Sigmoid colon (tissue), 6 donors: ENCODE measurements at regions not wholly inside any gene's neighbourhood (a gene's known extent, or its start where the extent isn't known, plus 50 kb on each side); places are given as distances from the start of the nearest gene placed in this dataset.

ENCODE experiments used
- DNase-seq: peaks from one replicate; pipeline ENCODE4 v3.0.0-alpha.2; 2019
- H3K27ac ChIP-seq, 4 donors: fragments of 200-600 bp; sonication (generic); one replicate each; pipeline ENCODE4 v1.5.1; 2016 to 2019; ENCODE audit warnings: mild to moderate bottlenecking in 1 of 4
- H3K27me3 ChIP-seq, 3 donors: fragments of 200-600 bp; sonication (generic); one replicate each; pipeline ENCODE4 v1.5.1; 2019; ENCODE audit warnings: mild to moderate bottlenecking in 1 of 3
- H3K36me3 ChIP-seq, 4 donors: fragments of 200-600 bp; sonication (generic); one replicate each; pipeline ENCODE4 v1.5.1; 2016 to 2019
- H3K4me1 ChIP-seq, 4 donors: fragments of 200-600 bp; sonication (generic); one replicate each; pipeline ENCODE4 v1.5.1; 2017 to 2019
- H3K4me3 ChIP-seq, 4 donors: fragments of 200-600 bp; sonication (generic); one replicate each; pipeline ENCODE4 v1.5.1; 2017 to 2019; ENCODE audit warnings: mild to moderate bottlenecking in 2 of 4, moderate library complexity in 1 of 4
- H3K9me3 ChIP-seq, 4 donors: fragments of 200-600 bp in 3 of 4; sonication (generic) in 3 of 4; one replicate each; pipeline versions ENCODE4 v1.5.1 to v1.6.1; 2013 to 2019
- EP300 ChIP-seq, 4 donors: sonication (generic); formaldehyde crosslinking; IDR thresholded peaks; one replicate each; pipeline ENCODE4 v1.6.1; 2017; ENCODE audit warnings: antibody characterized with exemption in 4 of 4
- POLR2A ChIP-seq, 2 donors: fragments of 450-650 bp; IDR thresholded peaks; one replicate each; pipeline ENCODE4 v1.6.1; 2016; ENCODE audit warnings: antibody characterized with exemption in 2 of 2, mild to moderate bottlenecking in 2 of 2, moderate library complexity in 2 of 2
- POLR2AphosphoS5 ChIP-seq, 4 donors: sonication (generic); formaldehyde crosslinking; IDR thresholded peaks; one replicate each; pipeline ENCODE4 v1.6.1; 2017; ENCODE audit warnings: antibody characterized with exemption in 4 of 4
- WGBS, 2 donors: extraction: QIAGEN DNeasy Blood & Tissue Kit; methylation state at CpG; one replicate each; pipeline ENCODE4 v1.1.7; 2013; 5-methylcytosine and 5-hydroxymethylcytosine counted together
- intact Hi-C: fragments of 100-400 bp; cut with DNase I; formaldehyde crosslinking; loops from one replicate; pipeline ENCODE4 v1.15.1; 2023
- TF ChIP-seq, protein P1 (sequence below), 4 experiments: fragments of 450-650 bp in 3 of 4; fragments of 200-600 bp in 1 of 4; IDR thresholded peaks; one replicate each; pipeline ENCODE4 v1.5.1; 2016 to 2019; ENCODE audit warnings: antibody characterized with exemption in 4 of 4, mild to moderate bottlenecking in 3 of 4, moderate library complexity in 2 of 4
- donor health status: healthy with polysubstance abuse.
- donor health status: healthy.

DNA sequence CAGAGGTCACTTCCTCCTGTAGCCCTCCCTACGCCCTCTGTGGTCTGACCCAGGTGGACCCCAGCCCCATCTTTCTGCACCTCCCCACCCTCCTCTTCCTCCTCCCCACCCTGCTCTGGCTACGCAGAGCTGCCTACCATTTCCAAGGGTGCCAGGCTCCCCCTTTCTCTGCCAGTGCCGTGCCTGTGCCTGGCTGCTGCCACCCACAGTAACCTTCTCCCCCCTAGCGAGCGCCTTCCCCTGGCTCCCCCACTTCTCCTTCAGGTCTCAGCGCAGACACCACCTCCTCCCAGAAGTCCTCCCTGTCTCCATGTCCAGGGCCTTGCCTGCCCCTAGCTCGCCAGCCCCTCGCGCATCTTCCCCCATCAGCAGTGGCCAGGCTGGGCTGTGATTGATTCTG is 471.5 kb downstream of the PTPRU start:
- TF ChIP-seq POLR2A (IDR thresholded peaks at IDR 0.05) (no peak), POLR2AphosphoS5 (IDR thresholded peaks at IDR 0.05) (no peak), EP300 (IDR thresholded peaks at IDR 0.05) (no peak)
- TF ChIP-seq, protein P1, sequence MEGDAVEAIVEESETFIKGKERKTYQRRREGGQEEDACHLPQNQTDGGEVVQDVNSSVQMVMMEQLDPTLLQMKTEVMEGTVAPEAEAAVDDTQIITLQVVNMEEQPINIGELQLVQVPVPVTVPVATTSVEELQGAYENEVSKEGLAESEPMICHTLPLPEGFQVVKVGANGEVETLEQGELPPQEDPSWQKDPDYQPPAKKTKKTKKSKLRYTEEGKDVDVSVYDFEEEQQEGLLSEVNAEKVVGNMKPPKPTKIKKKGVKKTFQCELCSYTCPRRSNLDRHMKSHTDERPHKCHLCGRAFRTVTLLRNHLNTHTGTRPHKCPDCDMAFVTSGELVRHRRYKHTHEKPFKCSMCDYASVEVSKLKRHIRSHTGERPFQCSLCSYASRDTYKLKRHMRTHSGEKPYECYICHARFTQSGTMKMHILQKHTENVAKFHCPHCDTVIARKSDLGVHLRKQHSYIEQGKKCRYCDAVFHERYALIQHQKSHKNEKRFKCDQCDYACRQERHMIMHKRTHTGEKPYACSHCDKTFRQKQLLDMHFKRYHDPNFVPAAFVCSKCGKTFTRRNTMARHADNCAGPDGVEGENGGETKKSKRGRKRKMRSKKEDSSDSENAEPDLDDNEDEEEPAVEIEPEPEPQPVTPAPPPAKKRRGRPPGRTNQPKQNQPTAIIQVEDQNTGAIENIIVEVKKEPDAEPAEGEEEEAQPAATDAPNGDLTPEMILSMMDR (IDR thresholded peaks at IDR 0.05): no peak
- H3K4me3 ChIP-seq: no peak overlapping the region
- no peaks in the 10 kb centered on the region for H3K9me3 ChIP-seq
- intact Hi-C loops: no loop called here
- no peak overlapping the region for H3K27ac ChIP-seq
- no peaks in the 10 kb centered on the region for H3K4me1 ChIP-seq
- H3K36me3 ChIP-seq: no peaks in the 10 kb centered on the region
- no peak for DNase-seq
- WGBS, 2 donors: 84 to 91% methylated on average over 9 of the region's 9 CpGs
- peaks cover 0 to 38% (median 7%) of the 10 kb centered on the region in 3 donors for H3K27me3 ChIP-seq

DNA sequence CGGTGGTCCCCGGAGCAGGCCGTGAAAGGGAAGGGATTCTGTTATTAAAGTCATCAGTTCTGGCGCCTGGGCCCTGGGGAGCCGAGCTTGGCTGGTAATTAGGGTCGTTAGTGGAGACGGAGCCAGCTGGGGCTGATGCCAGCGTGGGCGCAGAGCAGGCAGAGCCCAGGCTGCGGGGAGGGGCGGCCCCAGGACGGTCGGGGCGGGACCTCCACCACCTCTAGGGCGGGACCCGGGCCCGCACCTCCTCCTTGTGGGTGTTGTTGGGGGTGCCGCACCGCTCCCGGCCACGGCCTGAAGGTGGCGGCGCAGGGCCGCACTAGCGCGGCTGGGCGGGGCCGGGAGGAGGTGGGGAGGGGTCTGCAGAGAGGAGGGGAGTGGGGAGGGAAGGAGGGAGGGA is 470.6 kb downstream of the PTPRU start:
- Histone ChIP-seq H3K4me3 (no peak overlapping the region), H3K27ac (no peak overlapping the region), H3K4me1 (no peaks in the 10 kb centered on the region), H3K36me3 (no peaks in the 10 kb centered on the region), H3K9me3 (no peaks in the 10 kb centered on the region), H3K27me3 (peaks cover 0 to 38% (median 7%) of the 10 kb centered on the region in 3 donors)
- no peak for DNase-seq
- 3 to 4% methylated on average over 28 of the region's 28 CpGs for WGBS, 2 donors
- TF ChIP-seq EP300 (IDR thresholded peaks at IDR 0.05) (no peak), POLR2A (IDR thresholded peaks at IDR 0.05) (no peak)
- intact Hi-C loops: no loop called here

DNA sequence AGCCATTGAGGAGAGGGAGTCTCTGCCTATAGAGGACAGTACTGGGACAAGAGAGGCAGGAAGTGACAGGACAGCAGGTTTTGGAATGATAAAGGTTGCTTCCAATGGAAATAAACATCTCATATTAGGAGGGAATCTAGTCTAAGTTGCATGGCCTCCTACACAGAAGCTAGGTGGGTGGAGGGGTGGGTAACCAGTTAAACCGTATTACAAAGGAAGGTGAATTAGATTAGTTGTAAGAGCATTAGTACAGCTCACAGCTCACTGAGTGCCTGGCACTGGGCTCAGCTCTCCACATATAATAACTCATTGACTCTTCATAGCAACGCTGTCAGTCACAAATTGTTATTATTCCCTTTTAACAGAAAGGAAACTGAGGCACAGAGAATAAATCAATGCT is 468.1 kb downstream of the PTPRU start:
- intact Hi-C loops: no loop called here
- H3K27me3 ChIP-seq: peaks cover 0 to 38% (median 7%) of the 10 kb centered on the region in 3 donors

DNA sequence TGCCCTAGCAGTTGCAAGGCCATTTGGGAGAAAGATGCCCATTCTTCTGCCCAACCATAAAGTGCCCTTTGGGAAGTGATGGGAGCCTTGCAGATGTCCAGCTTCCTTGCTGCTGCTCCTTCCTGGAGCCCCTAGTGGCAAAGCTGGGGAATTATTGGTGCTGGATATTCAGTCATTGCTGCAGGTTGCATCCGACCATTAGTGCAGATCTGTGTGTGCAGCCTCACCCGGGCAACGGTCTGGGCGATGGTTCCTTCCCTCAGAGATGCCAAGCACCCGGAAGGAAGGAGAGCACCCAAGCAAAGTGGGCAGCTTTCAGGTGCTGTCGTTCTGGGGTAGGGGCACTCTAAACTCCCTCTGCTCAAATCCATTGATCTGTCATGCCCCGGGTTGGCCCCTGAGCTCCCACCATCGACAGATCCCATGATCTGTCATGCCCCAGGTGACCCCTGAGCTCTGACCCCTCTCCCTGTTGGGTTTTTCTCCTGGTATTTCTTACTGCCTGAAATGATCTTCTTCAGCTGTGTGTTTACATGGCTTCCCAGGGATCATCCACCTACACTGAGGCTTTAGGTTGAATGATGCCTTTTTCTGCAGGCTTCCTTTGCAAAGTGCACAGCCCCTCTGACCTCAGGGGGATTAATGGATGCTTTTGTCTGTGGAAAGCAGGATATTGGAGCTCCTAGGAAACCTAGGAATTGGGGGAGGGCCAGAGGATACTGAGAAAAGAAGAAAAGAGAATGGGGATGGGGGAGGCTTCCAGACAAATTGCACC is 467.5 kb downstream of the PTPRU start:
- no peak for TF ChIP-seq EP300 (IDR thresholded peaks at IDR 0.05)
- TF ChIP-seq POLR2A (IDR thresholded peaks at IDR 0.05): no peak
- TF ChIP-seq, protein P1 (IDR thresholded peaks at IDR 0.05): peak in 2 of 4 experiments; percentile 37 to 49
- no peak for TF ChIP-seq POLR2AphosphoS5 (IDR thresholded peaks at IDR 0.05)
- Histone ChIP-seq H3K4me3 (no peak overlapping the region), H3K9me3 (no peaks in the 10 kb centered on the region), H3K4me1 (no peaks in the 10 kb centered on the region), H3K36me3 (no peaks in the 10 kb centered on the region), H3K27ac (no peak overlapping the region), H3K27me3 (peaks cover 0 to 41% (median 7%) of the 10 kb centered on the region in 3 donors)
- no peak for DNase-seq
- intact Hi-C loops: no loop called here
- 26 to 35% methylated on average over 8 of the region's 8 CpGs for WGBS, 2 donors

More for the DNA sequence above, 468.1 kb downstream of the PTPRU start:
- DNase-seq: no peak
- WGBS, 2 donors: 41 to 68% methylated on average over 2 of the region's 2 CpGs
- no peaks in the 10 kb centered on the region for H3K4me1 ChIP-seq
- H3K36me3 ChIP-seq: no peaks in the 10 kb centered on the region
- TF ChIP-seq EP300 (IDR thresholded peaks at IDR 0.05) (no peak), POLR2A (IDR thresholded peaks at IDR 0.05) (no peak)
- H3K9me3 ChIP-seq: no peaks in the 10 kb centered on the region
- H3K4me3 ChIP-seq: no peak overlapping the region
- H3K27ac ChIP-seq: no peak overlapping the region

DNA sequence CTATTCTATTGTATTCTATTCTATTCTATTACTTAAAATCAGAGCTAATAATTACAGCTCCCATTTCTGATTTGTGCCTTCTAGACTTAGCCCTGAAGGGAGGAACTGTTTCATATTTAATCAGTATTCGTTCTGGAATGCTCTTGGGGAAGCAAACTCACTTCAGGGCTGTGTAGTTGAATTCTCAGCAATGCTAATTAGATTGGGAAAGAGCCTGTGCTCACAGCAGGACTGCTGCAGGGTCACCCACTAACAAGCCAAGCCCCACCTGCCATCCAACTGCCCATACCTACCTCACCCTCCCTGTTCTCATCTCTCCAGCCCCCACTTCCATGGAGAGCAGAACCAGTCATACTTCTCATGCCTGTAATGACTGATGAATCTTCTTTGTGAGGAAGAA is 464.2 kb downstream of the PTPRU start:
- Histone ChIP-seq H3K4me3 (no peak overlapping the region), H3K27me3 (peaks cover 0 to 34% (median 16%) of the 10 kb centered on the region in 3 donors), H3K4me1 (no peaks in the 10 kb centered on the region), H3K27ac (no peak overlapping the region), H3K9me3 (no peaks in the 10 kb centered on the region), H3K36me3 (no peaks in the 10 kb centered on the region)
- 25 to 50% methylated on average over 1 of the region's 1 CpG for WGBS, 2 donors
- intact Hi-C loops: no loop called here
- TF ChIP-seq POLR2A (IDR thresholded peaks at IDR 0.05) (no peak), POLR2AphosphoS5 (IDR thresholded peaks at IDR 0.05) (no peak), EP300 (IDR thresholded peaks at IDR 0.05) (no peak)
- TF ChIP-seq, protein P1 (IDR thresholded peaks at IDR 0.05): no peak
- no peak for DNase-seq
